HCT116 (cell line): ENCODE measurements at regions not wholly inside any gene's neighbourhood (a gene's known extent, or its start where the extent isn't known, plus 50 kb on each side); places are given as distances from the start of the nearest gene placed in this dataset.

Experiments used
- ATAC-seq: fragments of 200-7000 bp; cut with Tn5 transposase; 2 replicates; pipeline ENCODE4 v1.9.1; 2020; ENCODE audit warnings: mild to moderate bottlenecking, moderate library complexity
- BruUV-seq: library from RNA; stranded (reverse); fragments of 400-500 nt; replicated peaks from 2 replicates; lab custom pipeline; 2021; lab: Mats Ljungman, UMichigan
- CTCF ChIA-PET: fragments of 300-600 bp; sonication (Branson Sonifier 250); formaldehyde crosslinking; loops from one replicate; lab custom pipeline; 2021; ENCODE audit warnings: antibody characterized with exemption; lab: Charles Lee
- POLR2A ChIA-PET: fragments of 300-600, 350-600 bp; sonication (Branson Sonifier 250); formaldehyde crosslinking; loops from one replicate; lab custom pipeline; 2021; ENCODE audit warnings: antibody characterized with exemption; lab: Charles Lee
- RAD21 ChIA-PET, 2 experiments: fragments of 300-600 bp; sonication (Branson Sonifier 250); formaldehyde crosslinking; loops; one replicate each; lab custom pipeline; 2023; ENCODE audit warnings: low total read pairs in 2 of 2; ENCODE audit not compliant: uncharacterized antibody in 2 of 2, unreplicated experiment in 2 of 2, low non-redundant PET in 1 of 2; lab: Charles Lee
- DNase-seq: peaks from one replicate; pipeline ENCODE4 v3.0.0-alpha.2; 2010; ENCODE audit warnings: low read depth, low spot score
- H2AFZ ChIP-seq: fragments of 200-600 bp; shearing (Covaris generic), sonication (generic); 2 replicates; pipeline ENCODE4 v1.6.1; 2017; ENCODE audit warnings: low read depth, mixed run types, mixed read lengths, antibody characterized with exemption, low read length; ENCODE audit not compliant: poor library complexity, severe bottlenecking
- H3K27ac ChIP-seq: 2 replicates; pipeline ENCODE4 v1.5.1; 2012; ENCODE audit warnings: low read depth, low read length
- H3K27me3 ChIP-seq: fragments of 200-600 bp; sonication (generic); 2 replicates; pipeline ENCODE4 v1.6.1; 2016; ENCODE audit warnings: mixed run types, low read length, mixed read lengths; ENCODE audit not compliant: insufficient read depth
- H3K36me3 ChIP-seq, 2 experiments: fragments of 200-500 bp in 1 of 2; fragments of 200-600 bp in 1 of 2; sonication (Bioruptor generic) in 1 of 2; sonication (generic) in 1 of 2; 2 replicates each; pipeline versions ENCODE4 v1.5.1 to v1.6.1; 2014 to 2016; ENCODE audit warnings: low read length in 2 of 2, inconsistent platforms in 1 of 2, mixed read lengths in 1 of 2, mixed run types in 1 of 2; ENCODE audit not compliant: insufficient read depth in 2 of 2, control insufficient read depth in 1 of 2
- H3K4me1 ChIP-seq, 2 experiments: fragments of 200-600 bp in 1 of 2; sonication (generic) in 1 of 2; 2 replicates each; pipeline versions ENCODE4 v1.5.1 to v1.6.1; 2012 to 2017; ENCODE audit warnings: low read length in 2 of 2, inconsistent platforms in 1 of 2, mild to moderate bottlenecking in 1 of 2, mixed read lengths in 1 of 2, mixed run types in 1 of 2, moderate library complexity in 1 of 2; ENCODE audit not compliant: insufficient read depth in 2 of 2, control insufficient read depth in 1 of 2
- H3K4me2 ChIP-seq: fragments of 200-600 bp; sonication (generic); 2 replicates; pipeline ENCODE4 v1.6.1; 2017; ENCODE audit warnings: mixed run types, low read length, mixed read lengths
- H3K4me3 ChIP-seq, 2 experiments: fragments of 200-600 bp in 1 of 2; sonication (generic) in 1 of 2; replicated peaks in 1 of 2; 2 replicates each; pipeline ENCODE4 v1.5.1; 2011 to 2016; ENCODE audit warnings: low read length in 2 of 2, control low read depth in 1 of 2, low read depth in 1 of 2, mild to moderate bottlenecking in 1 of 2, mixed read lengths in 1 of 2, mixed run types in 1 of 2
- H3K79me2 ChIP-seq: fragments of 200-600 bp; sonication (generic); 2 replicates; pipeline ENCODE4 v1.6.1; 2017; ENCODE audit warnings: mild to moderate bottlenecking, mixed run types, low read length, moderate library complexity, mixed read lengths; ENCODE audit not compliant: insufficient read depth
- H3K9ac ChIP-seq: fragments of 200-600 bp; sonication (generic); 2 replicates; pipeline ENCODE4 v1.6.1; 2016; ENCODE audit warnings: low read length, mixed read lengths
- H3K9me2 ChIP-seq: fragments of 200-600 bp; sonication (generic), shearing (Covaris generic); 2 replicates; pipeline ENCODE4 v1.6.1; 2017; ENCODE audit warnings: mixed run types, mild to moderate bottlenecking, moderate library complexity; ENCODE audit not compliant: insufficient read depth
- H3K9me3 ChIP-seq, 2 experiments: fragments of 200-500 bp in 1 of 2; fragments of 200-600 bp in 1 of 2; sonication (Bioruptor generic) in 1 of 2; sonication (generic) in 1 of 2; 2 replicates each; pipeline ENCODE4 v1.6.1; 2014 to 2017; ENCODE audit warnings: low read length in 2 of 2, mixed read lengths in 2 of 2, inconsistent platforms in 1 of 2, low read depth in 1 of 2, mild to moderate bottlenecking in 1 of 2, mixed run types in 1 of 2, moderate library complexity in 1 of 2; ENCODE audit not compliant: control insufficient read depth in 1 of 2, insufficient read depth in 1 of 2
- H4K20me1 ChIP-seq: fragments of 200-600 bp; sonication (generic), shearing (Covaris generic); 2 replicates; pipeline ENCODE4 v1.6.1; 2017; ENCODE audit warnings: mixed run types, mild to moderate bottlenecking, moderate library complexity; ENCODE audit not compliant: insufficient read depth
- ATF3 ChIP-seq: IDR thresholded peaks from 2 replicates; pipeline ENCODE4 v1.6.1; 2012
- CEBPB ChIP-seq: IDR thresholded peaks from 2 replicates; pipeline ENCODE4 v1.6.1; 2012; ENCODE audit warnings: low read depth
- ELF1 ChIP-seq: IDR thresholded peaks from 2 replicates; pipeline ENCODE4 v1.6.1; 2012; ENCODE audit warnings: low read depth, borderline replicate concordance
- EZH2 ChIP-seq: fragments of 200-600 bp; sonication (generic); IDR thresholded peaks from 2 replicates; pipeline ENCODE4 v1.6.1; 2017; ENCODE audit warnings: antibody characterized with exemption, mixed run types
- EZH2phosphoT487 ChIP-seq: fragments of 200-600 bp; IDR thresholded peaks from 2 replicates; pipeline ENCODE4 v1.6.1; 2018; ENCODE audit warnings: antibody characterized with exemption, borderline replicate concordance
- SIN3A ChIP-seq: IDR thresholded peaks from 2 replicates; pipeline ENCODE4 v1.6.1; 2012; ENCODE audit warnings: low read depth
- SRF ChIP-seq: IDR thresholded peaks from 2 replicates; pipeline ENCODE4 v1.6.1; 2012; ENCODE audit warnings: low read depth
- TCF7L2 ChIP-seq: IDR thresholded peaks from 2 replicates; pipeline ENCODE4 v1.7.0; 2011; ENCODE audit warnings: borderline replicate concordance, inconsistent platforms; ENCODE audit not compliant: insufficient read depth, insufficient read length; ENCODE audit errors: extremely low read depth
- YY1 ChIP-seq: IDR thresholded peaks from 2 replicates; pipeline ENCODE4 v1.6.1; 2011; ENCODE audit warnings: low read length, low read depth, moderate library complexity, mild to moderate bottlenecking; ENCODE audit not compliant: insufficient replicate concordance; ENCODE audit errors: extremely low read depth
- ZFX ChIP-seq: fragments of 450-650 bp; IDR thresholded peaks from 2 replicates; pipeline ENCODE4 v1.6.1; 2017
- ZNF274 ChIP-seq: fragments of 200-500 bp; sonication (Bioruptor generic); IDR thresholded peaks from 2 replicates; pipeline ENCODE4 v1.6.1; 2014; ENCODE audit warnings: mild to moderate bottlenecking, low read depth, low read length, inconsistent platforms
- intact Hi-C: fragments of 100-400 bp; cut with micrococcal nuclease; formaldehyde crosslinking; loops from 2 replicates; pipeline ENCODE4 v1.10.0; 2022
- TF ChIP-seq, protein P1 (sequence below): IDR thresholded peaks from 2 replicates; pipeline ENCODE4 v1.6.1; 2012; ENCODE audit warnings: low read depth
- TF ChIP-seq, protein P2 (sequence below), 3 experiments: fragments of 200-600 bp in 1 of 3; sonication (generic) in 1 of 3; IDR thresholded peaks in 2 of 3; conservative IDR thresholded peaks in 1 of 3; 2 replicates each; pipeline ENCODE4 v1.5.1; 2012 to 2017; ENCODE audit warnings: low read depth in 2 of 3, low read length in 2 of 3, antibody characterized with exemption in 1 of 3, borderline replicate concordance in 1 of 3, control low read depth in 1 of 3, mild to moderate bottlenecking in 1 of 3, mixed read lengths in 1 of 3, mixed run types in 1 of 3, moderate library complexity in 1 of 3; ENCODE audit not compliant: insufficient read depth in 1 of 3
- TF ChIP-seq, protein P3 (sequence below): IDR thresholded peaks from 2 replicates; pipeline ENCODE4 v1.6.1; 2011; ENCODE audit warnings: mild to moderate bottlenecking, low read length, moderate library complexity; ENCODE audit not compliant: insufficient replicate concordance; ENCODE audit errors: extremely low read depth

- RAD21 ChIA-PET, result interaction anchor here in 1 of 2 experiments (0.7 kb wide), 1 partner anchor 508 kb away, joined by 3 read pairs; no protein-coding TSS in a partner anchor
- intact Hi-C loops, result no loop called here
- H3K9ac ChIP-seq, result no peak overlapping the region
- H3K9me3 ChIP-seq, result no peaks in the 10 kb centered on the region
- CTCF ChIA-PET, result interaction anchor here (1.2 kb wide), 1 partner anchor 30 kb away, joined by 4 read pairs; no protein-coding TSS in a partner anchor
- no peaks in the 10 kb centered on the region for H3K9me2 ChIP-seq
- H3K36me3 ChIP-seq, result no peaks in the 10 kb centered on the region
- no peak for ATAC-seq
- TF ChIP-seq SRF (no peak), EZH2phosphoT487 (no peak), ELF1 (no peak), ZNF274 (no peak), YY1 (no peak), EZH2 (no peak), ATF3 (no peak), TCF7L2 (no peak), CEBPB (no peak), ZFX (no peak), SIN3A (no peak)
- TF ChIP-seq, protein P1, sequence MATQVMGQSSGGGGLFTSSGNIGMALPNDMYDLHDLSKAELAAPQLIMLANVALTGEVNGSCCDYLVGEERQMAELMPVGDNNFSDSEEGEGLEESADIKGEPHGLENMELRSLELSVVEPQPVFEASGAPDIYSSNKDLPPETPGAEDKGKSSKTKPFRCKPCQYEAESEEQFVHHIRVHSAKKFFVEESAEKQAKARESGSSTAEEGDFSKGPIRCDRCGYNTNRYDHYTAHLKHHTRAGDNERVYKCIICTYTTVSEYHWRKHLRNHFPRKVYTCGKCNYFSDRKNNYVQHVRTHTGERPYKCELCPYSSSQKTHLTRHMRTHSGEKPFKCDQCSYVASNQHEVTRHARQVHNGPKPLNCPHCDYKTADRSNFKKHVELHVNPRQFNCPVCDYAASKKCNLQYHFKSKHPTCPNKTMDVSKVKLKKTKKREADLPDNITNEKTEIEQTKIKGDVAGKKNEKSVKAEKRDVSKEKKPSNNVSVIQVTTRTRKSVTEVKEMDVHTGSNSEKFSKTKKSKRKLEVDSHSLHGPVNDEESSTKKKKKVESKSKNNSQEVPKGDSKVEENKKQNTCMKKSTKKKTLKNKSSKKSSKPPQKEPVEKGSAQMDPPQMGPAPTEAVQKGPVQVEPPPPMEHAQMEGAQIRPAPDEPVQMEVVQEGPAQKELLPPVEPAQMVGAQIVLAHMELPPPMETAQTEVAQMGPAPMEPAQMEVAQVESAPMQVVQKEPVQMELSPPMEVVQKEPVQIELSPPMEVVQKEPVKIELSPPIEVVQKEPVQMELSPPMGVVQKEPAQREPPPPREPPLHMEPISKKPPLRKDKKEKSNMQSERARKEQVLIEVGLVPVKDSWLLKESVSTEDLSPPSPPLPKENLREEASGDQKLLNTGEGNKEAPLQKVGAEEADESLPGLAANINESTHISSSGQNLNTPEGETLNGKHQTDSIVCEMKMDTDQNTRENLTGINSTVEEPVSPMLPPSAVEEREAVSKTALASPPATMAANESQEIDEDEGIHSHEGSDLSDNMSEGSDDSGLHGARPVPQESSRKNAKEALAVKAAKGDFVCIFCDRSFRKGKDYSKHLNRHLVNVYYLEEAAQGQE, result no peak
- TF ChIP-seq, protein P2, sequence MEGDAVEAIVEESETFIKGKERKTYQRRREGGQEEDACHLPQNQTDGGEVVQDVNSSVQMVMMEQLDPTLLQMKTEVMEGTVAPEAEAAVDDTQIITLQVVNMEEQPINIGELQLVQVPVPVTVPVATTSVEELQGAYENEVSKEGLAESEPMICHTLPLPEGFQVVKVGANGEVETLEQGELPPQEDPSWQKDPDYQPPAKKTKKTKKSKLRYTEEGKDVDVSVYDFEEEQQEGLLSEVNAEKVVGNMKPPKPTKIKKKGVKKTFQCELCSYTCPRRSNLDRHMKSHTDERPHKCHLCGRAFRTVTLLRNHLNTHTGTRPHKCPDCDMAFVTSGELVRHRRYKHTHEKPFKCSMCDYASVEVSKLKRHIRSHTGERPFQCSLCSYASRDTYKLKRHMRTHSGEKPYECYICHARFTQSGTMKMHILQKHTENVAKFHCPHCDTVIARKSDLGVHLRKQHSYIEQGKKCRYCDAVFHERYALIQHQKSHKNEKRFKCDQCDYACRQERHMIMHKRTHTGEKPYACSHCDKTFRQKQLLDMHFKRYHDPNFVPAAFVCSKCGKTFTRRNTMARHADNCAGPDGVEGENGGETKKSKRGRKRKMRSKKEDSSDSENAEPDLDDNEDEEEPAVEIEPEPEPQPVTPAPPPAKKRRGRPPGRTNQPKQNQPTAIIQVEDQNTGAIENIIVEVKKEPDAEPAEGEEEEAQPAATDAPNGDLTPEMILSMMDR (IDR thresholded peaks at IDR 0.05 in 2 of 3, conservative IDR thresholded peaks at IDR 0.05 in 1 of 3; ENCODE audit: borderline replicate concordance in 1 of 3, insufficient read depth in 1 of 3, low read depth in 2 of 3, low read length in 2 of 3), result no peak
- TF ChIP-seq, protein P3, sequence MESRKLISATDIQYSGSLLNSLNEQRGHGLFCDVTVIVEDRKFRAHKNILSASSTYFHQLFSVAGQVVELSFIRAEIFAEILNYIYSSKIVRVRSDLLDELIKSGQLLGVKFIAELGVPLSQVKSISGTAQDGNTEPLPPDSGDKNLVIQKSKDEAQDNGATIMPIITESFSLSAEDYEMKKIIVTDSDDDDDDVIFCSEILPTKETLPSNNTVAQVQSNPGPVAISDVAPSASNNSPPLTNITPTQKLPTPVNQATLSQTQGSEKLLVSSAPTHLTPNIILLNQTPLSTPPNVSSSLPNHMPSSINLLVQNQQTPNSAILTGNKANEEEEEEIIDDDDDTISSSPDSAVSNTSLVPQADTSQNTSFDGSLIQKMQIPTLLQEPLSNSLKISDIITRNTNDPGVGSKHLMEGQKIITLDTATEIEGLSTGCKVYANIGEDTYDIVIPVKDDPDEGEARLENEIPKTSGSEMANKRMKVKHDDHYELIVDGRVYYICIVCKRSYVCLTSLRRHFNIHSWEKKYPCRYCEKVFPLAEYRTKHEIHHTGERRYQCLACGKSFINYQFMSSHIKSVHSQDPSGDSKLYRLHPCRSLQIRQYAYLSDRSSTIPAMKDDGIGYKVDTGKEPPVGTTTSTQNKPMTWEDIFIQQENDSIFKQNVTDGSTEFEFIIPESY, result no peak
- no peak for DNase-seq
- no peak overlapping the region for H3K27ac ChIP-seq
- H3K79me2 ChIP-seq, result no peaks in the 10 kb centered on the region
- H2AFZ ChIP-seq, result no peak overlapping the region
- no peaks in the 10 kb centered on the region for H4K20me1 ChIP-seq
- no peak overlapping the region for H3K4me3 ChIP-seq
- POLR2A ChIA-PET, result no interaction called here
- no peak overlapping the region for H3K4me2 ChIP-seq
- H3K4me1 ChIP-seq, result no peaks in the 10 kb centered on the region
- no peaks in the 10 kb centered on the region for H3K27me3 ChIP-seq
- BruUV-seq, result no TSS peak
Observed at GRCh38 chr2:58664523-58665151, 423.5 kb upstream of the FANCL start.
